HUDEP-2 (cell line): ENCODE measurements at regions not wholly inside any gene's neighbourhood (a gene's known extent, or its start where the extent isn't known, plus 50 kb on each side); places are given as distances from the start of the nearest gene placed in this dataset.
"Not testable (repeated sequence)": the region's sequence is repeated elsewhere in the genome, so short reads cannot be mapped to it uniquely, and the experiment has no call there.

ENCODE experiments used
- DNase-seq, 76 experiments: peaks; one replicate each; lab custom pipeline; 2025; ENCODE audit not compliant: unreplicated experiment in 76 of 76; lab: John Stamatoyannopoulos, UW

- no peak for DNase-seq
These were observed 106.1 kb upstream of the FRMD4B start for GRCh38 chr3:69491975-69492374.

- DNase-seq = no peak
These were observed 105.1 kb upstream of the FRMD4B start for GRCh38 chr3:69490971-69491370.

GRCh38 chr3:69490235-69490634, 104.3 kb upstream of the FRMD4B start:
- DNase-seq = no peak

GRCh38 chr3:69488026-69488425, 102.1 kb upstream of the FRMD4B start:
- DNase-seq = no peak

GRCh38 chr3:69485489-69485888, 99.6 kb upstream of the FRMD4B start:
- no peak for DNase-seq

GRCh38 chr3:69484507-69485393, 98.9 kb upstream of the FRMD4B start:
- no peak for DNase-seq

- DNase-seq = no peak
These were observed 97.6 kb upstream of the FRMD4B start for GRCh38 chr3:69483449-69483848.

- not testable (repeated sequence) for DNase-seq
These were observed 95.1 kb upstream of the FRMD4B start for GRCh38 chr3:69480986-69481385.

- DNase-seq = no peak
These were observed 88.3 kb upstream of the FRMD4B start for GRCh38 chr3:69474186-69474585.

- no peak for DNase-seq
These were observed 86.2 kb upstream of the FRMD4B start for GRCh38 chr3:69472093-69472492.

GRCh38 chr3:69463531-69463930, 77.6 kb upstream of the FRMD4B start:
- no peak for DNase-seq

- DNase-seq = no peak
These were observed 76.9 kb upstream of the FRMD4B start for GRCh38 chr3:69462826-69463100.

- DNase-seq = no peak
These were observed 76.3 kb upstream of the FRMD4B start for GRCh38 chr3:69462022-69462825.

GRCh38 chr3:69460034-69460433, 74.1 kb upstream of the FRMD4B start:
- no peak for DNase-seq

- DNase-seq = no peak
These were observed 73.0 kb upstream of the FRMD4B start for GRCh38 chr3:69458803-69459365.

- DNase-seq = no peak
These were observed 70.7 kb upstream of the FRMD4B start for GRCh38 chr3:69456631-69457030.

GRCh38 chr3:69454204-69454787, 68.4 kb upstream of the FRMD4B start:
- DNase-seq = no peak

- DNase-seq = no peak
These were observed 66.4 kb upstream of the FRMD4B start for GRCh38 chr3:69452295-69452694.

- no peak for DNase-seq
These were observed 65.7 kb upstream of the FRMD4B start for GRCh38 chr3:69451594-69451993.

- DNase-seq = no peak
These were observed 63.0 kb upstream of the FRMD4B start for GRCh38 chr3:69448877-69449276.

- DNase-seq = no peak
These were observed 60.6 kb upstream of the FRMD4B start for GRCh38 chr3:69446402-69447072.
